Left ventricle myocardium inferior (tissue), 1 donor: ENCODE measurements at regions not wholly inside any gene's neighbourhood (a gene's known extent, or its start where the extent isn't known, plus 50 kb on each side); places are given as distances from the start of the nearest gene placed in this dataset.

Experiments
- DNase-seq: peaks from one replicate; pipeline ENCODE4 v3.0.0-alpha.2; 2020
- H3K27ac ChIP-seq: fragments of 200-600 bp; replicated peaks from 2 replicates; pipeline ENCODE4 v1.8.0; 2021
- H3K27me3 ChIP-seq: fragments of 200-600 bp; 2 replicates; pipeline ENCODE4 v1.8.0; 2021; ENCODE audit warnings: low read depth
- H3K36me3 ChIP-seq: fragments of 200-600 bp; 2 replicates; pipeline ENCODE4 v1.8.0; 2021
- H3K4me1 ChIP-seq: fragments of 200-600 bp; 2 replicates; pipeline ENCODE4 v1.8.0; 2021
- H3K4me3 ChIP-seq: fragments of 200-600 bp; 2 replicates; pipeline ENCODE4 v1.8.0; 2021; ENCODE audit warnings: mild to moderate bottlenecking, moderate library complexity
- H3K9me3 ChIP-seq: fragments of 200-600 bp; replicated peaks from 2 replicates; pipeline ENCODE4 v1.8.0; 2021
- intact Hi-C: fragments of 100-400 bp; cut with micrococcal nuclease; formaldehyde crosslinking; loops from one replicate; pipeline ENCODE4 v1.11.0; 2022
- TF ChIP-seq, protein P1 (sequence below): fragments of 200-600 bp; IDR thresholded peaks from 2 replicates; pipeline ENCODE4 v1.8.0; 2021; ENCODE audit warnings: antibody characterized with exemption, mild to moderate bottlenecking, borderline replicate concordance
- donor health status: DM: no; HTN: yes; CAD: no; lungs with severe emphysema.

DNA sequence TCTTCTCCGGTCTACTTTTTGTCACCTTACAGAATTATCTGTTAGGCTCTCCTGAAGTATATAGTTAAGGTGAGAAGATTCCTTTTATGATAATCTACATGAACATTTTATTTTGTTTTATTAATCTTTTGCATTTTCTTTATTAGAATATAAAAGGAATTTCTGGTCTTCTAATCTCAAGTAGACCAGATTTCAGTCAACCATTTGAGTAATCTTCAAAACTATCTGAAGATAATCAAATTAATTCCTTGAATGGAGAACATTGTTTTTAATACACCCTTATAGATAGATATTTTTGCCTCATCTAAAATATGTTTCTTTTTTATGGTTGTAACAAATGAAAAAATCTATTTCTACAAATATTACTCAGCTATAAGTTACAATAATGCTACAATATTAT, 381.7 kb upstream of the PCDH20 start:
- H3K9me3 ChIP-seq = no peaks in the 10 kb centered on the region
- no peaks in the 10 kb centered on the region for H3K4me1 ChIP-seq
- no peak overlapping the region for H3K4me3 ChIP-seq
- H3K27ac ChIP-seq = no peak overlapping the region
- TF ChIP-seq, protein P1, sequence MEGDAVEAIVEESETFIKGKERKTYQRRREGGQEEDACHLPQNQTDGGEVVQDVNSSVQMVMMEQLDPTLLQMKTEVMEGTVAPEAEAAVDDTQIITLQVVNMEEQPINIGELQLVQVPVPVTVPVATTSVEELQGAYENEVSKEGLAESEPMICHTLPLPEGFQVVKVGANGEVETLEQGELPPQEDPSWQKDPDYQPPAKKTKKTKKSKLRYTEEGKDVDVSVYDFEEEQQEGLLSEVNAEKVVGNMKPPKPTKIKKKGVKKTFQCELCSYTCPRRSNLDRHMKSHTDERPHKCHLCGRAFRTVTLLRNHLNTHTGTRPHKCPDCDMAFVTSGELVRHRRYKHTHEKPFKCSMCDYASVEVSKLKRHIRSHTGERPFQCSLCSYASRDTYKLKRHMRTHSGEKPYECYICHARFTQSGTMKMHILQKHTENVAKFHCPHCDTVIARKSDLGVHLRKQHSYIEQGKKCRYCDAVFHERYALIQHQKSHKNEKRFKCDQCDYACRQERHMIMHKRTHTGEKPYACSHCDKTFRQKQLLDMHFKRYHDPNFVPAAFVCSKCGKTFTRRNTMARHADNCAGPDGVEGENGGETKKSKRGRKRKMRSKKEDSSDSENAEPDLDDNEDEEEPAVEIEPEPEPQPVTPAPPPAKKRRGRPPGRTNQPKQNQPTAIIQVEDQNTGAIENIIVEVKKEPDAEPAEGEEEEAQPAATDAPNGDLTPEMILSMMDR = no peak
- no peaks in the 10 kb centered on the region for H3K27me3 ChIP-seq
- DNase-seq = no peak
- intact Hi-C loops = no loop called here
- no peaks in the 10 kb centered on the region for H3K36me3 ChIP-seq

DNA sequence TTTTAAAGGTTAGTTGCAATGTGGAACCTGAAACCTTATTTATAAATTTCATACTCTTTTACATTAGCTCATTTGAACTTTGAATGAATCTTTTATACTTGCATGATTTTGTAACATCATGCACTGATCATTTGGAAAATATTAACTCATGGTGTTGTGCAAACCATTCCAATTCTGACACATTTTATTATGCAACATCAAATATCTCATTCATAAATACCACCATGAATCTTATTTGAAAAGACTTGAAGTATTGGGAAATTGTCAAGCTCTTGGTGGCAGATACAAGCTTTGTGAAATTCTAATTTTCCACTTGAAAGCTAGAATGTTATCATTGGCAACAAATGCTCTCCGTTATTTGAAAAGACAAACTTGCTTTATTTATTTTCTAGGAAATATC, 379.9 kb upstream of the PCDH20 start:
- H3K9me3 ChIP-seq = no peaks in the 10 kb centered on the region
- DNase-seq = no peak
- no peaks in the 10 kb centered on the region for H3K27me3 ChIP-seq
- no peak overlapping the region for H3K27ac ChIP-seq
- no peak overlapping the region for H3K4me3 ChIP-seq
- H3K36me3 ChIP-seq = no peaks in the 10 kb centered on the region
- intact Hi-C loops = no loop called here
- H3K4me1 ChIP-seq = no peaks in the 10 kb centered on the region
- TF ChIP-seq, protein P1 = no peak

DNA sequence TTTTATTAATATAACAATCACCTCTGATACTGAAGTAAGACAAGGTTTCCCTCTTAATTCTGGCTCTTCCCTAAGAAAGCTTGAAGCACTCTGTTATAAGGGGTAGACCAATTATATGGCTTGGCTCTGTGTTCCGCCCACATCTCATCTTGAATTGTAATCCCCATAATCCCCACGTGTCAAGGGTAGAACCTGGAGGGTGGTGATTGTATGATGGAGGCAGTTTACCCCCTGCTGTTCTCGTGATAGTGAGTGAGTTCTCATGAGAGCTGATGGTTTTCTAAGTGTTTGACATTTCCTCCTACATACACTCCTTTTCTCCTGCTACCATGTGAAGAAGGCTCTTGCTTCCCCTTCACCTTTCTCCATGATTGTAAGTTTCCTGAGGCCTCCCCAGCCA, 363.8 kb upstream of the PCDH20 start:
- Histone ChIP-seq H3K36me3 (no peaks in the 10 kb centered on the region), H3K27ac (no peak overlapping the region), H3K4me1 (peaks cover 6% of the 10 kb centered on the region), H3K4me3 (no peak overlapping the region), H3K9me3 (no peaks in the 10 kb centered on the region), H3K27me3 (no peaks in the 10 kb centered on the region)
- DNase-seq = no peak
- TF ChIP-seq, protein P1 = no peak
- intact Hi-C loops = no loop called here

DNA sequence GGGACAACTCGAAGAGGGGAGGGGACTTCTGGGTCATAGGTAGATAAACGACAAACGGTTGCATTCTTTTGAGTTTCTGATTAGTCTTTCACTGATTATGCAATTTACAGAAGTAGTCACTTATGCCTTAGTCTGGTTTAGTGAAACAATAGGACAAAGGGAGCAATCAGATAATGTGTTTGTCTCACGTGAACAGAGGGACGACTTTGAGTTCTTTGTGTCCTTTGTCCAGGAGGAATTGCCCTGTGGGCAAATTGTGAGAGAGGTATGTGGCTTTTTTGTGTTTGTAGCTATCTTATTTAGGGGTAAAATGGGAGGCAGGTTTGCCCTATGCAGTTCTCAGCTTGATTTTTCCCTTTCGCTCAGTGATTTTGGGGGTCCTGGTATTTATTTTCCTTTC, 362.9 kb upstream of the PCDH20 start:
- H3K4me1 ChIP-seq = peaks cover 6% of the 10 kb centered on the region
- H3K27me3 ChIP-seq = no peaks in the 10 kb centered on the region
- no peaks in the 10 kb centered on the region for H3K9me3 ChIP-seq
- no peak overlapping the region for H3K4me3 ChIP-seq
- DNase-seq = no peak
- H3K27ac ChIP-seq = no peak overlapping the region
- intact Hi-C loops = no loop called here
- TF ChIP-seq, protein P1 = no peak
- H3K36me3 ChIP-seq = no peaks in the 10 kb centered on the region

DNA sequence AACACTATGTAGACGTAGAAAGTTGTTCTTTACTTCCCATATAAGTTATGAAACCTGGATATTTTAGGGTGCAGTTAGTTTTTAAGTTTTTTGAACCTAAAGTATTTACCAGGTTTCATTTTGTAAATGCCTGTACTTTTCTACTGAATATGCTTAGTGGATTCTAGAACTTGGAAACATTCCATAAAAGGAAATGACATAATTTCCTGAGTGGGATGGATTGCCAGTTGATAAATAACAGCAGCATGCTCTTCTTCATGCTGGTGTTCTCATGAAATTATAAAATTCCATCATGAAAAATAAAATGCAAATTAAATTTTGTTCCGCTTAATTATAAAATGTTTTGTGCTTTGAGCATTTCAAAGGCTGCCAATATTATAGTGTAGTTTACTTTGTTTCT, 362.2 kb upstream of the PCDH20 start:
- H3K4me3 ChIP-seq = no peak overlapping the region

More for the DNA sequence above, 362.2 kb upstream of the PCDH20 start:
- H3K9me3 ChIP-seq = no peaks in the 10 kb centered on the region
- peak overlapping the region; percentile 21 for H3K27ac ChIP-seq
- TF ChIP-seq, protein P1 = no peak
- H3K27me3 ChIP-seq = no peaks in the 10 kb centered on the region
- H3K4me1 ChIP-seq = peaks cover 6% of the 10 kb centered on the region
- H3K36me3 ChIP-seq = no peaks in the 10 kb centered on the region
- no peak for DNase-seq
- intact Hi-C loops = no loop called here
